ENCODE measurements at regions not wholly inside any gene's neighbourhood (a gene's known extent, or its start where the extent isn't known, plus 50 kb on each side); places are given as distances from the start of the nearest gene placed in this dataset.
"Not testable (repeated sequence)": the region's sequence is repeated elsewhere in the genome, so short reads cannot be mapped to it uniquely, and the experiment has no call there.

DNA sequence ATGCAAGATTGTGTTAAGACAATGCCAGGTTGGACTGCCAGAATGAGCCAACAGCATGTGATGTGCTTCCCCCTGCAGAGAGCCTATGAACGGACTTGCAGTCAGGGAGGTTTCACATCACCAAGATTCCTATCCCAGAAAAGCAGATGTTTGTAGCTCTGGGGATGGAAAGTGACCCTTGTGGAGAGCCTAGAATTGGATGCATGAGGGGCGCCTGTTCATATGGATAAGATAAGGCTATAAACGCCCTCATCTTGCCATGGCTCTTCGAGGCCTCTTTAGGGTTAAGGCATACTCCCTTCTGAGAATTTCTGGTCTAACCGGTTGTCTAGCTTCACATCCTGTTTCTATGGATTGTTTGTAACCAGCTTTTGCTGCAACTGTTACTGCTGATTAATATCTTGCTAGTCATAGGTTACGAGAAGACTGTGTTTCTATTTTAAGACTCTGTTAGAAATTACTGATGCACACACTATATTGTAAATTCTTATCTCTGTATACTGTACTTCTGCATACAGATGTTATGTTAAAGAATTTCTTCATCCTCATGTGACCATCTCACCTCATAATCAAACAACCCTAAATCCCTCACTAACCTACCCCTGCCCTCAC, 295.8 kb downstream of the PTGER3 start:
- TF ChIP-seq, protein P1, sequence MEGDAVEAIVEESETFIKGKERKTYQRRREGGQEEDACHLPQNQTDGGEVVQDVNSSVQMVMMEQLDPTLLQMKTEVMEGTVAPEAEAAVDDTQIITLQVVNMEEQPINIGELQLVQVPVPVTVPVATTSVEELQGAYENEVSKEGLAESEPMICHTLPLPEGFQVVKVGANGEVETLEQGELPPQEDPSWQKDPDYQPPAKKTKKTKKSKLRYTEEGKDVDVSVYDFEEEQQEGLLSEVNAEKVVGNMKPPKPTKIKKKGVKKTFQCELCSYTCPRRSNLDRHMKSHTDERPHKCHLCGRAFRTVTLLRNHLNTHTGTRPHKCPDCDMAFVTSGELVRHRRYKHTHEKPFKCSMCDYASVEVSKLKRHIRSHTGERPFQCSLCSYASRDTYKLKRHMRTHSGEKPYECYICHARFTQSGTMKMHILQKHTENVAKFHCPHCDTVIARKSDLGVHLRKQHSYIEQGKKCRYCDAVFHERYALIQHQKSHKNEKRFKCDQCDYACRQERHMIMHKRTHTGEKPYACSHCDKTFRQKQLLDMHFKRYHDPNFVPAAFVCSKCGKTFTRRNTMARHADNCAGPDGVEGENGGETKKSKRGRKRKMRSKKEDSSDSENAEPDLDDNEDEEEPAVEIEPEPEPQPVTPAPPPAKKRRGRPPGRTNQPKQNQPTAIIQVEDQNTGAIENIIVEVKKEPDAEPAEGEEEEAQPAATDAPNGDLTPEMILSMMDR (IDR thresholded peaks at IDR 0.05): not testable (repeated sequence)
- TF ChIP-seq EZH2 (IDR thresholded peaks at IDR 0.05): not testable (repeated sequence)
